NT2/D1 (cell line): ENCODE measurements at regions not wholly inside any gene's neighbourhood (a gene's known extent, or its start where the extent isn't known, plus 50 kb on each side); places are given as distances from the start of the nearest gene placed in this dataset.

Experiments
- DNase-seq: peaks from one replicate; pipeline ENCODE4 v3.0.0-alpha.2; 2011; ENCODE audit warnings: low read depth, low spot score
- H3K27me3 ChIP-seq: 2 replicates; pipeline ENCODE4 v1.6.0; 2011; ENCODE audit warnings: mild to moderate bottlenecking; ENCODE audit not compliant: insufficient read length, insufficient read depth
- H3K36me3 ChIP-seq: 2 replicates; pipeline ENCODE4 v1.6.1; 2011; ENCODE audit warnings: mild to moderate bottlenecking, low read length, mixed read lengths; ENCODE audit not compliant: insufficient read depth, insufficient read length
- H3K4me1 ChIP-seq: 2 replicates; pipeline ENCODE4 v1.5.1; 2011; ENCODE audit not compliant: insufficient read depth, insufficient read length
- H3K4me3 ChIP-seq: 2 replicates; pipeline ENCODE4 v1.5.1; 2011; ENCODE audit warnings: low read depth; ENCODE audit not compliant: insufficient read length
- H3K9ac ChIP-seq: 2 replicates; pipeline ENCODE4 v1.6.0; 2011; ENCODE audit warnings: low read depth; ENCODE audit not compliant: insufficient read length
- H3K9me3 ChIP-seq: 2 replicates; pipeline ENCODE4 v1.5.1; 2011; ENCODE audit warnings: mild to moderate bottlenecking, low read length; ENCODE audit not compliant: insufficient read depth
- SUZ12 ChIP-seq: IDR thresholded peaks from 2 replicates; pipeline ENCODE4 v1.6.1; 2011; ENCODE audit not compliant: insufficient read length, insufficient read depth; ENCODE audit errors: extremely low read depth
- YY1 ChIP-seq: IDR thresholded peaks from 2 replicates; pipeline ENCODE4 v1.6.1; 2011; ENCODE audit not compliant: insufficient read length, insufficient read depth
- ZNF274 ChIP-seq: IDR thresholded peaks from 2 replicates; pipeline ENCODE4 v1.6.1; 2011; ENCODE audit warnings: mild to moderate bottlenecking, low read depth, low read length

DNA sequence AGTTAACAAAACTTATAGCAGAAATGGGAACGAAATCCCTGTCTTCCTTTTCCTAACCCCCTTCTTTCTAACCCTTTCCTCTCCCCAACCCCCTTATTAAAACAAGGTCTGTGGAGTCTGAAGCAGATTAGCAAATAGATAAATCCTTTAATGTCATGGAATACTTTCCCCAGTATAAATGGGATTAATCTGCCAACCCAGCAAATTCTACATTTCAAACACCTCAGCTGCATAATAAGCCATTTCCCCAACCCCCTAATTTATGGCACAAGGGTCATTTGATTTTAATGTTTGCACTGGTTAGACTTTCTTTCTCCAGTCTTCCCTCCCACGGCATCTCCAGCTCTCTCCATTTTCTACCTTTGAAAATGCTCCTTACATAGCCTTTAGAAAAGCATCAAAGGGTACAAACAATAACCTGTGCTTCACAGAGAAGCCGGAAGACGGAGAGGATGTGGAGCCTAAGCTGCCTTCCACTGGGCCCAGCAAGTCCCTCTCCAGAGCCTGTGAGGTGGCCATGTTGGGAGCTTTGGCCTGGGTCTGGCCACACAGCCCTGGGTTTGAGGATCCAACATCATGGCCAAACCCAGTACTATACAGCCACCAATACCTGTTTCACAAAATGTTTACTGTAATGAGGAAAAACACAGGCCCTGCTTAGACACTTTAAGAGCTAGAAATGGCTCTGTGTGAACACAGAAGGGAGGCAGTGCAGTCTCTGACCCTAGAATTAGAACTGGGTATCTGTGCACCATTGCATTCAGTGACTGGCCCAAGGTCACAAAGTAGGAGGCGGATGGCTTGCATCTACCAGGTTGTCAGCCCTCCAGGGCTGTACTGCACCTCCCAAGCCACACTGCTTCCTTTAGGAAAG, 56.9 kb upstream of the SPRY1 start:
- H3K27me3 ChIP-seq: no peaks in the 10 kb centered on the region
- no peak for TF ChIP-seq YY1
- TF ChIP-seq ZNF274: no peak
- no peak for TF ChIP-seq SUZ12
- no peaks in the 10 kb centered on the region for H3K4me1 ChIP-seq
- DNase-seq: no peak
- H3K9me3 ChIP-seq: no peaks in the 10 kb centered on the region
- H3K36me3 ChIP-seq: no peaks in the 10 kb centered on the region
- H3K9ac ChIP-seq: no peak overlapping the region
- H3K4me3 ChIP-seq: no peak overlapping the region

DNA sequence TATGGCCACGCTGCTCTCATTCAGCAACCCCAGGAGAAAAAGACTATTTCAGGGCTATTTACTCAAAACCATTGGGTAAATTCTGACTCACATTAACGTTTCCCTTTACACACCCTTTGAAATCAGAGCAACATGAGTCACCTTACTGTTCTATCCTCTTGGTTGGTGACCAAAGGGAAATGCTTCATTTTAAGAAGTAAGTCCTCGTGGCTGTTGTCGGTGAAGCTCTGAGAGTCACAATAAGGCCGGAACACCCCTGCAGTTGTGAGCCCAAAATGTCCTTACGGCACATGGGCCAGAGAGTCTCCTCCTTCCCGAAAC, 56.3 kb upstream of the SPRY1 start:
- Histone ChIP-seq H3K27me3 (no peaks in the 10 kb centered on the region), H3K9me3 (no peaks in the 10 kb centered on the region), H3K36me3 (no peaks in the 10 kb centered on the region), H3K4me3 (no peak overlapping the region), H3K4me1 (no peaks in the 10 kb centered on the region), H3K9ac (no peak overlapping the region)
- no peak for TF ChIP-seq YY1
- TF ChIP-seq SUZ12: no peak
- no peak for TF ChIP-seq ZNF274
- DNase-seq: no peak

DNA sequence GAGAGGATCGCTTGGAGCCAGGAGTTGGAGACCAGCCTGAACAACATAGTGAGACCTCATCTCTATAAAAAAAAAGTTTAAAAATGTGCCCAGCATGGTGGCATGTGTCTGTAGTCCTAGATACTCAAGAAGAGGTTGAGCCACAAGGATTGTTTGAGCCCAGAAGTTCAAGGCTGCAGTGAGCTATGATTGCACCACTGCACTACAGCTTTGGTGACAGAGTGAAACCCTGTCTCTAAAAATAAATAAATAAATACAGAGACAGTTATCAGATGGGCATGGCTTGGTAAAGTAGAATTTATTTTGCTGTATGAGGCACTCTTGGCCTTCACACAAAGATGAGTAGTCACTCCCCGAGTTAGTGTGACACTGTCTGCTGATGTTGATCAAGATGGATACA, 54.1 kb upstream of the SPRY1 start:
- no peaks in the 10 kb centered on the region for H3K36me3 ChIP-seq
- DNase-seq: no peak
- no peak overlapping the region for H3K9ac ChIP-seq
- no peaks in the 10 kb centered on the region for H3K9me3 ChIP-seq
- no peak overlapping the region for H3K4me3 ChIP-seq
- H3K27me3 ChIP-seq: no peaks in the 10 kb centered on the region
- no peak for TF ChIP-seq ZNF274
- no peak for TF ChIP-seq SUZ12
- TF ChIP-seq YY1: no peak
- H3K4me1 ChIP-seq: no peaks in the 10 kb centered on the region

DNA sequence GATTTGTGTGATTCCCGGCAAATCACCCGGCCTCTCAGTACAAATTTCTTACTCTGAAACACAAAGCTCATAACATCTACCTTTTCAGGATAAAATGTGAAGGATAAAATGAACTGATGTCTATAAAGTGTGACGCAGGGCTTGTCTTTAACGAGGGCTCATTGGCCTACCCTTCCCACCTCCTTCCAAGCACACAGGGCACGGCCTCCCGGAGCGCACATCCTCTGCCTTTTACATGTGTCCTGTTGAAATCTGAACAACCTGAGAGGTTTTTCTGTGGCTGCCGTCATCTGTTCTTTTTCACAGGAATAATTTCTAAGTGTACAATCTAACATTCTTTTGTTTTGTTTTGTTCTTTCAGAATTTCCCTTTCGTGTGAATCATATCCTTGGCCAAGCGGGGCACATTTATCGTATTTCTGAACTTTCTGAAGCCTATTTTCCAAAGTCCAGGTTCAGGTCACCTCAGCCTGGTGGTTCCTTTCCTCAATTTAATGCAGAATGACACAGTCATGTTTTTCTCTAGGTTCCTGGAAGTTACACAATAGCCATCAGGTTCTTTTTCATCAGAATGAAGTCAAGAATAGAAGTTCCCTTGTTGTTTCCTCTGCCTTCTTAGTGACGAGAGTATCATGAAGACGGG, 53.1 kb upstream of the SPRY1 start:
- Histone ChIP-seq H3K36me3 (no peaks in the 10 kb centered on the region), H3K9ac (no peak overlapping the region), H3K9me3 (no peaks in the 10 kb centered on the region), H3K27me3 (no peaks in the 10 kb centered on the region), H3K4me3 (no peak overlapping the region), H3K4me1 (no peaks in the 10 kb centered on the region)
- DNase-seq: no peak
- TF ChIP-seq ZNF274: no peak
- TF ChIP-seq SUZ12: no peak
- no peak for TF ChIP-seq YY1

DNA sequence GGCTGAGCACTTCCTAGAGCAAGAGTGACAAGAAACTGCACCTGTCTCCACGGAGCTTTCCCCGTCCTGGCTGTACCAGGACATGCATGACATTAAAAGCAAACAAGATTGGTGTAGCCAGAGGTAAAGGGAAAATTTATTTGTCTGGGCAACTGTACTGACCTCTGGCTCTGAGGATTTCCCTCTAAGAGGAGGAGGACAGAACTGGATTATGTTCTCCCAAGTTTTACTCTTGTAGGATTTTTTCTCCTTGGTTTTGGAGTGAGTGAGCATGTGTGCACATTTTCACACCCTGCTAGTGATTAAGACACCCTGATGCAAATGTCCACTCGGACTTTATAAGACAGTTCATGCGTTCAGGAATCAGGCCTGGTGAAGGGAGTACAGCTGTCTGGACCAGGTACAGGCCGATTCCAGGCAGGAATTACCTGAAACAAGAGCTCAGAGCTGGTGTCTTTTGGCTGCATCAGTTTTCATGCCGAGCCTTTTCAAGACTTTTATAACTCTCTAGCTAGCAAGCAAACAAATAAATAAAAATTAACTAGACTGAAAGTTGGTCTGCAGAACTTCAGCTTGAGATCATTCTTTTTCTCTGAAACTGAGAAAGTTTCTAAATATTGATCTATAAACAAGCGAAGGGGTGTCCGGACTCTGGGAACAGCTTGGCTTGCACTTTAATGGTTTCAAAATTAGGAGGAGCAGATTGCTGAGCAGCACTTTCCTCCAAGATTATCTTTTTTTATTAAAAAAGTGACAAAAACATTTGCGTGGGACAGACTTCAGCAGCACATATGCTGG, 51.3 kb upstream of the SPRY1 start:
- TF ChIP-seq ZNF274 (no peak), SUZ12 (no peak)
- no peak for DNase-seq
- Histone ChIP-seq H3K9me3 (no peaks in the 10 kb centered on the region), H3K4me3 (no peak overlapping the region), H3K4me1 (no peaks in the 10 kb centered on the region), H3K36me3 (no peaks in the 10 kb centered on the region), H3K27me3 (no peaks in the 10 kb centered on the region), H3K9ac (no peak overlapping the region)

DNA sequence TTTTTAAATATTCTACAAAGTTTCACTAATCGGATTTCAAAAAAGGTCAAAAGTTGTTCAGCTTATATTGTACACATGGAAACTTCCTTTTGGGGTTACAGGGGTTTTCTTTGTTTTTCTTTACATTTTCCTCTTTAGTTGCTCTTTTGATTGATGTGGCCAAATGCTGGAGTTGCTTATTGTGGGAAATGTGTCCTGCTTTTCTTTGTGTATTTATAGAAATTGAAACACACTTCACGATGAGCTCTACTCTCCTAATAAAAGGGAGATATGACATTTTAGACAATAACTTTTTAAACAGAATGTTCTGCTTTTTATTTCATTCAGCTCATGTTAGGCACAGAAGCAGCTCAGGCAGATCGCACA, 50.7 kb upstream of the SPRY1 start:
- no peak for DNase-seq
- Histone ChIP-seq H3K4me3 (no peak overlapping the region), H3K4me1 (no peaks in the 10 kb centered on the region), H3K9me3 (no peaks in the 10 kb centered on the region), H3K27me3 (no peaks in the 10 kb centered on the region), H3K36me3 (no peaks in the 10 kb centered on the region), H3K9ac (no peak overlapping the region)
- TF ChIP-seq SUZ12 (no peak), ZNF274 (no peak)

DNA sequence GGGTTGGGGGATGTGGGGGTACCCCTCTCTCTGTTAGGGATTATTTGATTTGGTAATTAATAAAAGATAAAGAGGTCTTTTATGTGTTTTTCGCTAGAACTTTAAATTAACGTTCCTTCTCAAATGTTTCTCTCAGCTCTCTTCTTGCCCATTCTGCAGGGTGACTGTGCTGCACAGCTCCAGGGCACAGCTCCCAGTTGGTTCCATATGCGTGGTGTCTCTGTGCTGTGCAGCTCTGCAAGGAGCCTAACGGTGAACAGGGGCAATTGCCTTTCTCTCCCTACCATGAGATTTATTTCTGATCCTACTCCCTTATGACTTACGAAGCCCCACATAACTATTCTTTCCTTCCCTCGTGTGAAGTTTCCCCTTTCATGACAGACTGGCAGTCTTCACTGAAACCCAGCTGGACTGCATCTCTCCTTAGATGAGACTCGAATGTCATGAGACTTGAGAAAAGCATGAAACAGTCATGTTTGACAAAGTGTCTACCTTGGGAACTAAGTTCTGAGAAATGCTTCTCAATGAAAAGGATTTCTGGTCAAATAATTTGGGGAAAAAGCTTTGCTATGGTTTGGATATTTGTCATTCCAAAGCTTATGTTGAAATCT, 50.2 kb upstream of the SPRY1 start:
- Histone ChIP-seq H3K36me3 (no peaks in the 10 kb centered on the region), H3K4me3 (no peak overlapping the region), H3K9ac (no peak overlapping the region), H3K9me3 (no peaks in the 10 kb centered on the region), H3K27me3 (no peaks in the 10 kb centered on the region), H3K4me1 (no peaks in the 10 kb centered on the region)
- DNase-seq: no peak
- TF ChIP-seq YY1: no peak
- TF ChIP-seq SUZ12: no peak
